ENCODE measurements at regions not wholly inside any gene's neighbourhood (a gene's known extent, or its start where the extent isn't known, plus 50 kb on each side); places are given as distances from the start of the nearest gene placed in this dataset.

DNA sequence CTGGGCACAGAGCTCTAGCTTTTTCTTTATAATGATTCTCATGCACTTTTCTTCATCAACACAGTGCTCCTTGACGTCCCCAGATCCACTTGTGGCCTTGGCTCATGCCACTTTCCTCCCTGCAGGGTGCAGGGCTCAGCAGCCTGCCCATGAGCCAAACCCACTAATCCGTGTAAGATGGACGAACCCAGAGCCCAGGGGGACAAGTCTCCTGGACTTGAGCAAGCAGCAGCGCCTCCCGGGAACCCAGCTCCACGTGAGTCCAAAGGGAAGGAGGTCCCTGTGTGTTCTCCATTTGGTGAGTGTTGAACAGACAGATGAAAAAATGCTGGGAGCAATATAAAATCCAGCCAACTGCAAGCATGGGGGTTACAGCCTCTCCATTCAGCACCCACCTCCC is 470.6 kb upstream of the HS6ST1 start:
- 74 to 88% methylated on average over 6 of the region's 6 CpGs for WGBS, 2 donors
- TF ChIP-seq, protein P1, sequence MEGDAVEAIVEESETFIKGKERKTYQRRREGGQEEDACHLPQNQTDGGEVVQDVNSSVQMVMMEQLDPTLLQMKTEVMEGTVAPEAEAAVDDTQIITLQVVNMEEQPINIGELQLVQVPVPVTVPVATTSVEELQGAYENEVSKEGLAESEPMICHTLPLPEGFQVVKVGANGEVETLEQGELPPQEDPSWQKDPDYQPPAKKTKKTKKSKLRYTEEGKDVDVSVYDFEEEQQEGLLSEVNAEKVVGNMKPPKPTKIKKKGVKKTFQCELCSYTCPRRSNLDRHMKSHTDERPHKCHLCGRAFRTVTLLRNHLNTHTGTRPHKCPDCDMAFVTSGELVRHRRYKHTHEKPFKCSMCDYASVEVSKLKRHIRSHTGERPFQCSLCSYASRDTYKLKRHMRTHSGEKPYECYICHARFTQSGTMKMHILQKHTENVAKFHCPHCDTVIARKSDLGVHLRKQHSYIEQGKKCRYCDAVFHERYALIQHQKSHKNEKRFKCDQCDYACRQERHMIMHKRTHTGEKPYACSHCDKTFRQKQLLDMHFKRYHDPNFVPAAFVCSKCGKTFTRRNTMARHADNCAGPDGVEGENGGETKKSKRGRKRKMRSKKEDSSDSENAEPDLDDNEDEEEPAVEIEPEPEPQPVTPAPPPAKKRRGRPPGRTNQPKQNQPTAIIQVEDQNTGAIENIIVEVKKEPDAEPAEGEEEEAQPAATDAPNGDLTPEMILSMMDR (IDR thresholded peaks at IDR 0.05): no peak
- TF ChIP-seq POLR2A (IDR thresholded peaks at IDR 0.05): no peak
- DNase-seq: no peak

DNA sequence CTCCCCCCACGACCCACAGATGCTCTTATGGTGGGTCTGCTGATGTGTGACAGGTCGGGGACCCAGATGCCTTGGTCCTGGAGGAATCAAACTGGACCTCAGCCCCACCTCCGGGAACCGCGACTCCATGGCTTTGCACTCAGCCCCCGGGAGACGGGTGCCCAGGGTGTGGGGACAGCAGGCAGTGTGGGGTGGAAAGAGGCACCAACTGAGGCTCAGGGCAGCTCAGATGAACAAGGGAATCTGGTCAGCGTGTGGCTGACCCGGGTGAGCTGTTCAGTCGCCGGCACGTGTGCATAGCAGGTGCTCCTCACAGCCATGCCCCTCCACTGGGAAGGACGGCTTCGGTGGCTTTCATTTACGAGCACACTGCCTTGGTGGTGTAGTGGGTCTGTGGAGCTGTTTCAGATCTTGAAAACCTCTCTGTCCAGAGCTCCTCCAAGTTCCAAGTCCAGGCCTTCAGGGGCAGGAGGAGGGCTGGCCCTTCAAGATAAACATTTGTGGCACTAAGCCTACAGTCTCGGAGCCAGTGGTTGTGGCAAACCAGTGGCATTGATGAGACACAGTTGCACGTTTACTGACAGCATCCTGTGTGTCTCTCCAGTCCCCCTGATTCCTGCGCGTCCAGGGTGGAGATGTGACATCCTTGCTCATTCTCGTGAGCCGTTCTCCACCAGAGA is 471.2 kb upstream of the HS6ST1 start:
- TF ChIP-seq POLR2A (IDR thresholded peaks at IDR 0.05): no peak
- TF ChIP-seq, protein P1 (IDR thresholded peaks at IDR 0.05): no peak
- no peak overlapping the region for H3K4me3 ChIP-seq (replicated peaks in 1 of 3)

More for the DNA sequence above, 470.6 kb upstream of the HS6ST1 start:
- Histone ChIP-seq H3K4me3 (replicated peaks in 1 of 3) (no peak overlapping the region), H3K4me1 (peaks cover 0 to 8% of the 10 kb centered on the region in 2 donors), H3K9me3 (no peaks in the 10 kb centered on the region), H3K36me3 (no peaks in the 10 kb centered on the region), H3K27me3 (no peaks in the 10 kb centered on the region), H3K27ac (no peak overlapping the region)
- intact Hi-C loops (cut with DNase I): no loop called here

DNA sequence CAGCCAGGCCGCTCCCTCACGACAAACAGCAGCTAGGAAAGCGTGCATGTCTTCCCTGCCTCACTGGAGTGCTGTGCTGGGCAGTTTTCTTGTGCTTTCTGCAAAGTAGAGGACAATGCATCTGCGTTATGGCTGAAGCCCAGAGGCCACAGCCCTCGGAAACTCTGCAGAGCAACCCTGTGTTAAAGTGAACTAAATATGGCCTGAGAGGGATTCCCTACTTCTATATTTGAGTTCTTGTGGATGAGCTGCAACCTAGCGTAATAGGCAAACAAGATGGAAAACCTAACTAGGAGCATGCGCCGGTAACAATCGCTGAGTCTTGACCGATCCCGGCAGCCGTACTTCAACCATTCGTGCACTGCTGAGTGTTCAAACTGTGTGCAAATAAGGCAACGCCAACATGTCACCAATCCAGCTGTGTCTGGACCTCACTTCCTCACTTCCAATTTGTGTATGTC is 471.9 kb upstream of the HS6ST1 start:
- TF ChIP-seq POLR2A (IDR thresholded peaks at IDR 0.05): no peak
- TF ChIP-seq, protein P1 (IDR thresholded peaks at IDR 0.05): no peak
- WGBS, 2 donors: 55 to 62% methylated on average over 13 to 14 of the region's 14 CpGs
- Histone ChIP-seq H3K4me1 (peaks cover 0 to 8% of the 10 kb centered on the region in 2 donors), H3K27ac (no peak overlapping the region), H3K4me3 (replicated peaks in 1 of 3) (no peak overlapping the region), H3K9me3 (no peaks in the 10 kb centered on the region), H3K27me3 (no peaks in the 10 kb centered on the region), H3K36me3 (no peaks in the 10 kb centered on the region)
- intact Hi-C loops (cut with DNase I): no loop called here
- peak; percentile 27 to 41 for DNase-seq

More for the DNA sequence above, 471.2 kb upstream of the HS6ST1 start:
- H3K27me3 ChIP-seq: no peaks in the 10 kb centered on the region
- intact Hi-C loops (cut with DNase I): no loop called here
- no peak for DNase-seq
- peaks cover 0 to 8% of the 10 kb centered on the region in 2 donors for H3K4me1 ChIP-seq
- H3K9me3 ChIP-seq: no peaks in the 10 kb centered on the region
- no peak overlapping the region for H3K27ac ChIP-seq
- no peaks in the 10 kb centered on the region for H3K36me3 ChIP-seq
- WGBS, 2 donors: 88 to 95% methylated on average over 19 to 20 of the region's 21 CpGs

DNA sequence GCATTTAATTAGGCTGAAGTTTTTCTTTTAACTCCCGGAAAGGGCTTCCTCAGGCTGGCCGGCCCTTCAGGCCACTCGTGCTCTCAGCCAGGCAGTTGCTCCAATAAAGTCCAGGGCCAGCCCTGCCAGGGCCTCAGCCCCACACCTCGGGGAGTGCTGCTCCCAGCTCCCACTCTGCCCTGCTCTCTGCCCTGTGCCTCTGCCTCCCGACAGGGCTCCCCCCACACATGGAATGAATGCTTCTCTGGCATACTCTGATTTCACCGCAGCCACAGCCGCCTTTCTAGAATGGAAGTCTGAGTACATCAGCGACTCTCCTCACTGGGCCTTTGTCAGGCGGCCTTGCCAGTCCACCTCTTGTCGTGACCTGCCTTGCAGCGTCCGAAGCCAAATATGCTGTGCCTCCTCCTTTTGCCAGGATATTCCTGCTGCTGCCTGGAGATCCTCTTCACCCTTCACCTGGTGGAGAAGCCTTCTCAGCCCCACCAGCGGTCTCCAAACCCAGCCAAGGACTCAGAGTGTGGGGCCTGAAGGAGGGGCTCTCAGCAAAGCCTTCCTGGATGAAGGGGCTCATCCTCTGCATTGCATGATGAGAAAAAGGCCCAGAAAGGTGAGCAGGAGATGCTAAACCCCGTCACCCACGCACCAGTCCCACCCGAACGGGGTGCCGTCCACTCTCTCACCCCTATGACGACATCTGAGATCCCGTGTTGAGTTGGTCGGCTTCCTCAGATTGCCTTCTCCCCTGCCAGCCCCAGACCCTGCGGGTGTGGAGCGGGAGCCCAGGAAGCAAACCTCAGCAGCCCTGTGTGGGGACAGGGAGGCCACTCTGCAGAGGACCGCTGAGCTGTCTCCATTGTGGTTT is 472.7 kb upstream of the HS6ST1 start:
- 72 to 73% methylated on average over 22 to 24 of the region's 24 CpGs for WGBS, 2 donors
- Histone ChIP-seq H3K9me3 (no peaks in the 10 kb centered on the region), H3K27ac (no peak overlapping the region), H3K4me1 (peaks cover 0 to 8% of the 10 kb centered on the region in 2 donors), H3K36me3 (no peaks in the 10 kb centered on the region), H3K27me3 (no peaks in the 10 kb centered on the region), H3K4me3 (replicated peaks in 1 of 3) (no peak overlapping the region)
- peak; percentile 39 to 49 for DNase-seq
- intact Hi-C loops (cut with DNase I): no loop called here
- TF ChIP-seq, protein P1 (IDR thresholded peaks at IDR 0.05): no peak
- no peak for TF ChIP-seq POLR2A (IDR thresholded peaks at IDR 0.05)

DNA sequence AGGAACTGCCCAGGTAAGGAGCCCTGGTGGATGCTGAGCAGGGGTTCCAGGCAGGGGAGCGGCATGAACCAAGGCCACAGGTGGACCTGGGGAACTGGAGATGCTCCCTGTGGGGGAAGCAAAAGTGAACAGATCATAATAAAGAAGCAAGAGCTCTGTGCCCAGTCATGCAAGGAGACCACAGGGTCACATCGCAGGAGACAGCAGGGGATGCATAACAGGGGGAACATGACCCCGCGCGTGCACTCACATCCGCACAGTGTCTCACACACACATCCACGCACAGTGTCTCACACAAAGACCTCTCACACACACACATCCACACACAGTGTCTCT is 473.3 kb upstream of the HS6ST1 start:
- intact Hi-C loops (cut with DNase I): no loop called here
- Histone ChIP-seq H3K36me3 (no peaks in the 10 kb centered on the region), H3K4me3 (replicated peaks in 1 of 3) (no peak overlapping the region), H3K9me3 (no peaks in the 10 kb centered on the region), H3K27me3 (no peaks in the 10 kb centered on the region), H3K27ac (no peak overlapping the region), H3K4me1 (peaks cover 0 to 8% of the 10 kb centered on the region in 2 donors)
- no peak for TF ChIP-seq POLR2A (IDR thresholded peaks at IDR 0.05)
- TF ChIP-seq, protein P1 (IDR thresholded peaks at IDR 0.05): no peak
- 78 to 82% methylated on average over 7 of the region's 7 CpGs for WGBS, 2 donors
- DNase-seq: no peak

Measured in thyroid gland (tissue), 4 donors.